Hematopoietic multipotent progenitor cell treated with erythropoietin and hydrocortisone succinate and interleukin-3 and kit ligand, for 4 days (in vitro differentiated cells): ENCODE measurements at regions not wholly inside any gene's neighbourhood (a gene's known extent, or its start where the extent isn't known, plus 50 kb on each side); places are given as distances from the start of the nearest gene placed in this dataset.

Experiments used
- DNase-seq: peaks from one replicate; pipeline ENCODE4 v3.0.0-alpha.2; 2015

GRCh38 chrX:69362354-69362753 lies 141.8 kb upstream of the NALF2 start:
- DNase-seq: no peak

DNA sequence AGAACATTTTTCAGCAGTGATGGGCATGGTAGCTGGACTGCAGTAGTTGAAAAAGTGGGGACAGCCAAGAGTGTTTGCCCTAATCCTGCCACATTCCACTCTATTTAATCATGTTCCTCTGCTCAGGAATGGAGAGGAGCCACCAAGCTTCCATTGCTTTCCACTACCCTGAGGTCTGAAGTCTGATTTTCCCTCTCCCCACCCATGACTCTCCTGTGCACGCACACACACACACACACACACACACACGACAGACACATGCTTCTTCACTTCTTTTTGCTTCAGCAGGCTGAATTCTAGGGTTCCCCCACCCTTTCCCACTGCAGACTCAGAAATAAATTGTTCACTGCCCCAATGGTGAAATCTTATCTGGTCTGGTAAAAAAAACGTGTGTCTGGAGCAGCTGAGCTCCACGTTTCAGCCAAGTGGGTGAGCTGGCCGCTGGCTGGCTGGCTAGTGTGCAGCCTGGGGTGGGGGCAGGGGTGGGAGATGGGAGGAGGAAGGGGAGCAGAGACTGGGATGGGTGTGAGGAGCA lies 142.7 kb upstream of the NALF2 start:
- no peak for DNase-seq

GRCh38 chrX:69357317-69357716 lies 146.8 kb upstream of the NALF2 start:
- DNase-seq: no peak

DNA sequence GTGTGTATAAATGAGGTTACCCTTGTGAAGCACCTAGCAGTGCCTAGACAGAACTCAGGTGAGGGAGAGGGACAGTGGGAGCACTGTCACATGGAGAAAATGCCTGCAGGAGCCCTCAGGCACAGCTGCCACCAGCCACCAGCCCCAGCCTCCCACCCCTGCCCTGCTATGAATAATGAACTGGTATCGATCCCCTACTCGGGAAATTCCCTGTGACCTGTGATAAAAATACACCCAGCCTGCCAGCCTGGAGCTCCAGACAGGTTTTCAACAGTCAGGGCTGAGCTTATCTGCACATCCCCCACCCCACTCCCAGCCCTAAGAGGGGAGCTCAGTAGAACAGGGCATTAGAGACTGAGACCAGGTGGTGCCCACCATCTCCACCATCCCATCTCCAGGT lies 159.6 kb upstream of the PJA1 start:
- no peak for DNase-seq

DNA sequence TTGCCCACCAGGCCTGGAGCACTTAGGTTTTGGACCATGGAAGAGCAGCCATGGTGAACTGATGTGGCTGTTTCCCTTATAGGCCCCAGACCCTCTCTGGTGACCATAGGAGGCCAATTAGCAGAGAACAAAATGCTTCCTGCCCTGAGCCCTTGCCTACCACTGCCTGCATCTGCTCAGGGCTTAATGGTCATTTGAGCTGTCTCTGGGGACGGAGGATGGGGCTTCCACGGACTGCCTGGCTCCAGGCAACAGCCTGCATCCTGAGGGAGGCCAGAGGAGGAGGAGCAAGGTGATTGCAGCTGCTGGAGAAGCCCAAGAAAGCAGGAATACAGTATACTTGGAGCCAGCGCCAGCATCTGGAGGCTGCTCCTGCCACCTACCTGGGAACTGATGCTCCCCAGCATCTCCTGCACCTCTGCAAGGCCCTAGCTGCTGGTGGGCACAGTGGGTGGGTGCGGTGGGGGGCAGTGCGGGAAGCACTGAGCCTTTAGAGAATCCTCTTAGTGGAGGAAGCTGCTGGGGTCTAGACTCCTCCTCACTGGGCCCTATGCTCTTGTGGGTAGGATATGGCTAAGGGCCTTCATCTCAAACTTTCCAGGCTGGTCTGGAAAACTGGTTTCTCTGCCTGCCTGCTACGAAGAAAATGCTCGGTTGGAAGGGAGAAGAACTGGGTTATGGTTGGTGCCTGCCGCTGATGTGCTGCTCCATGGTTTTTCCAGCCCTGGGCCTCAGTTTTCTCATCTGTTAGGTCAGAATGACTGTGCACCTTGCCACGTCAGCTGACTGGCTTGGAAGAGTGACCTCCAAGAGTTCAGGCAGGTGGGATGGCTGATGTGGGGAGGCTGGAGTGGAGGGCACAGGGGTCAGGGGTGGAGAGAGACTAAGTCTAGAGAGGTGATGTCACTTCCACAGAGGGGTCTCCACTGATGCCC lies 158.8 kb upstream of the PJA1 start:
- no peak for DNase-seq

- DNase-seq: no peak
Measured at GRCh38 chrX:69321789-69322188, 156.5 kb upstream of the PJA1 start.

DNA sequence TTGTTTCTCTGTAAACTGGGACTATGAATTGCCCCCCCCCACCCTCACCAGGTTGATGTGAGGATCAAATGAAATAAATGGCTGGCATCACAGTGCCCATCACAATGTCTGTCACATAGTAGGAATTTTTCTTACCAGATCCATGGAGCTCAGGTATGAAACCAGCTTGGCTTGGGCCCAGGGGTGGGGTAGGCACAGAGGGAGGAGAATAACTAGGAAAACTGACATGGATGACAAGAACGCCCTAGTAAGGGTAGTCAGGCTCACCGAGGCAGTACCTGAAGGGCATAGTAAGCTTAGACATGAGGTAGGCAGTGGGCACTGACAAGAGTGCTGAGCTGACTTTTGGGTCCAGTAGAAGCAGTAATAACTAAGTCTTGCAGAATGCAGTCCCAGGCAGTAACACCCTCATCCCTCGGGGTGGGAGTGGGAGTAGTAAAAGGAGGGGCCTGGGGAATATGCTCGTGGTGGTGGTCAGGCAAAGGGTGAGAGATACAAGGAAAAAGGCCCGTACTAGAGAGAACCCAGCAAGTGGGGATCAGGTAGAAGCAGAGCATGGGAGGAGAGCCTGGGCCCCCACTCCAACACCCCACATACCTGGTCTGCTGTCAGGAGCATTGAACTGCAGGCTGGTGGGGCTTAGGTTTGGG lies 155.9 kb upstream of the PJA1 start:
- DNase-seq: no peak

- no peak for DNase-seq
Measured at GRCh38 chrX:69320116-69320515, 154.9 kb upstream of the PJA1 start.

DNA sequence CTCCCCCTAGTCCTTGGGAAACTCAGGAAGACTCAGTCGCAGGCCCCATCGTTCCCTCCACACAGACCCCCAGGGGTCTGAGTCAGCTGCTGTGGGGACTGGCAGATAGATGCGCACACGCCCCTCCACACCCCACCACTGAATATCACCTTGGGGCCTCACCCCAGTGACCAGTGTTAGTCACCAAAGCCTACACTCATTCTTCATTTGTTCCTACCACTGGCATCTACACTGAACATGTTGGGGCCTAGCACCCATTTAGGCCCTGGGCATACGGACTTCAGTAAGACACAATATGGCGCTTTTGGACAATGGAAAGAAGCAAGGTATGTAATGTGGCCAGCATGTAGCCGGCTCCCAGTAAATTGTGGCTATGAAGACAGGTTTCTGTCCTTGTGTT lies 154.1 kb upstream of the PJA1 start:
- no peak for DNase-seq

- no peak for DNase-seq
Measured at GRCh38 chrX:69318651-69319340, 153.5 kb upstream of the PJA1 start.

GRCh38 chrX:69317721-69318120 lies 152.5 kb upstream of the PJA1 start:
- no peak for DNase-seq

DNA sequence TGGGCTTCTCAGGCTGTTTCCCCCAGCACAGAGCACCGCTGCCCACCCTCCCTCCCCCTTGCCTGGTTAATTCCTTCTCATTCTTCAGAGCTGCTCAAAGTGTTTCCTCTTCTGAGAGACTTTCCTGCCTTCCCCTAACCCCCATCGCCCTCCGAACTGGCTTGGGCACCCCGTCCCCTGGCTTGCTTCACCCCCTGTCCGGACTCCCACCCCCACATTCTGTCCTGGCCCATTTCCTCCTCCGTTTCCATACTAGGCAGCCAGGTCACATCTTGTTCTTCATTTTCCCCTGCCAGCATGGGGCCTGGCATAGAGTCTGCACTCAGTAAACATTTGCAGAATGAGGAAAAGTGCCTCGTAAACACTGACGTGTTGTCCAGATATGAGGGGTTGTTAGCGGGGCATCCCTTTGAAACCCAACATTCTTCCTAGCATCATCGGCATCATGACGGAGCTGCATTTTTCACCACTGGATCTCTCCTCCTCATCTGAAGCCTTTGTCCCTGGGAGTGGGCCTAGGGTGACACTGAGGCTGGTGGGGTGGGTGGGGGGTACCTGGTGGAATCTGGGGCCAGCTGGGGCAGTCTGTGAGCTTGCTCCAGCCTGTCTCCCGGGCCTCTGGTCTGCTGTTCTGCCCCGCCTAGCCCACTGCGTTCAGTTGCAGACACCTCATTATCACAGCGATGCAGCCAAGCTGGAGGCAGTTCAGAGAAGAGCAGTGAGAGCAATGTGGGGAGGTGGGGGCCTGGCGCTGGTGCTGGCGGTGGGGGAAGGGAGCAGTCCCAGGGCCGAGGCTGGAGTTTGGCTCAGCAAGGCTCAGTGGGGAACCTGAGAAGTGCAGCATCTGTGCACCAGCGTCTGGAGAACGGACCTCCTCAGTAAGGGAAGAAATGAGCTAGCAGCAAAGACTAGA lies 149.4 kb upstream of the PJA1 start:
- DNase-seq: no peak

- no peak for DNase-seq
Measured at GRCh38 chrX:69313617-69314290, 148.5 kb upstream of the PJA1 start.

DNA sequence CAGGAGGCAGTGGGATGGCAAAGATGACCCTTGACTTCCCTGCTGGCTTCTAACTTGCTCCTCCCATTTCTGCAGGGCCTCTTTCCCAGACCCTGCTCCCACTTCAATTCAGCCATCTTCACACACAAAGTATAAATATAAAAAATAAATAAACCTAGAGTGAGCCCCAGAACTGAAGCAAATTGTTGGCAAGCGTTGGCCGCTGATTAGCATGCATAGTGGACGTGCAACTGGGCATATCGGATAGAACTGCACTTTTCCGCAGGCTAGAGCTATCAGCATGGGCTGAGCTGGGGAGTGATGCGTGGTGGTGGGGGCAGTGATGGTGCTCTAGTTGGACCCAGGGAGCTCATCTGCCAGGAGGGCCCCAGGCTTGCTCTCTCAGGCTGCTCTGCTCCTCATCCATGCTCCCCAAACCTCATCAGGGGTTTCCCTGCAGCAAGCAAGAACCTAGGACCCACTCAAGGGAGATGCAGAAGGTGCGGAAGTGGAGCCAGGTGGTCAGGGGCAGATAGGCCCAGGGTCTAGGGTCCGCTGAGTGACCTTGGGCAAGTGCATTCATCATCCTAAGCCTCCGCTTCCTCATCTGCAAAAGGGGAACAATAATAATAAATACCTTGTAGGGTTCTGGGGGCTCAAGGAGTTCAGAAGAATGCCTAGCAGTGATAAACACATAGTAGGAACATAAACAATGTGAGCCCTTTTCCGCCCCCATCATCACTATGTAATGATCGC lies 146.8 kb upstream of the PJA1 start:
- no peak for DNase-seq

- no peak for DNase-seq
Measured at GRCh38 chrX:69309074-69309792, 144.0 kb upstream of the PJA1 start.

- DNase-seq: no peak
Measured at GRCh38 chrX:69307756-69308155, 142.5 kb upstream of the PJA1 start.

DNA sequence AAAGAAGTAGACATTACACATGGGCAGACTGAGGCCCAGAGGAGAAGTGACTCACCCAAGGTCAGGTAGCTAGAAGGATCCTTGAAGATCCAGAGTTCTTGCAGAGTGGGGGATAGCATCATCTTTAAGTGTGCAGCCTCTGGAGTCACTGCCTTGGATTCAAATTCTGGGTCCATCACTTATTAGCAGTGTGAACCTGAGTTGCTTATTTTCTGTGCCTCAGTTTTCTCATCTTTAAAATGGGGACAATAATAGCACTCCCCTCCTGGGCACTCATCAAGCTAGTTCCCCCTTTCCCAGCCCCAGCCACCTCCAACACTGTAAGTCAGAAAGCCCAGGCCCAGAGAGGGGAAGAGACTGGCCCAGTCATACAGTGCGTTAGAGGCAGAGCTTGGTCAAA lies 141.8 kb upstream of the PJA1 start:
- DNase-seq: no peak

DNA sequence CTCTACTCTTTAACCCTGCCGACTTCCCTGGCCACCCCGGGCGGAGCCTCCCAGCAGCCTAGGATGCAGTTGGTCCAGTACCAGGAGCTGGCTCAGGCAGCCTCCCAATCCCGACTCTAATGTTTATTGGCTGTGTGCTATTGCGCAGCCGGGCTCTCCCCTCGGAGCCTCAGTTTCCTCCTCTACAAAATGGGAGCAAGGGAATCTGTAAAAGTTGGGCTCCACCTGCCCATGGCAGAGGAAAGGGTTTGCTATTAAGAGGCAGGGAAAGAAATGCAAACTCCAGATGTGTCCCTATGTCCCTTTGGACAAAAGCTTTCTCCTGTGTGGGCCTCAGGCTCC lies 140.8 kb upstream of the PJA1 start:
- no peak for DNase-seq

- DNase-seq: no peak
Measured at GRCh38 chrX:69305333-69306062, 140.2 kb upstream of the PJA1 start.

DNA sequence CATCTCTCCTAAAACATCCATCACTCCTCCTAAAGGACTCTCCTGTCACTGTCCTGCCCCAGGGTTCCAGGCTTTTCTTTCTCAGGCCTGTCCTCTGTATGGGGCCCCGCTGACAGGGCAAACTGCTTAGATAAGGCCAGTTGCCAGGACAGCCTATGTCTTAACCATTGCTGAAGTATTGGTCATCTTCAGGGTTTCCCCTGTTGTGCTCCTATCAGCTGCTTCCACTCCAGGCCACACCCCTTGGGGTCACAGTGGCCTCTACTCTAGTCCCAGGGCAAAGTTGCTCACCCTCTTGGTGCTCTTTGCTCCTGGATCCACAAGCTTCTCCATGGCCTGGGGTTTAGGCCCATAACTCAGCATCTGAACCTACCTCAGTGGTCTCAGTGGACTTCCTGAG lies 138.0 kb upstream of the PJA1 start:
- DNase-seq: no peak
